Upper lobe of right lung (tissue), 1 donor: ENCODE measurements at regions not wholly inside any gene's neighbourhood (a gene's known extent, or its start where the extent isn't known, plus 50 kb on each side); places are given as distances from the start of the nearest gene placed in this dataset.
"Not testable (repeated sequence)": the region's sequence is repeated elsewhere in the genome, so short reads cannot be mapped to it uniquely, and the experiment has no call there.

Experiments used
- ATAC-seq: fragments of 200-7000 bp; cut with Tn5 transposase; one replicate; pipeline ENCODE4 v1.9.1; 2020; ENCODE audit warnings: mild to moderate bottlenecking, moderate library complexity
- DNase-seq: peaks from one replicate; pipeline ENCODE4 v3.0.0-alpha.2; 2020
- H3K27ac ChIP-seq: fragments of 200-600 bp; one replicate; pipeline ENCODE4 v1.8.0; 2022
- H3K27me3 ChIP-seq: fragments of 200-600 bp; one replicate; pipeline ENCODE4 v1.8.0; 2022; ENCODE audit warnings: mild to moderate bottlenecking
- H3K36me3 ChIP-seq: fragments of 200-600 bp; one replicate; pipeline ENCODE4 v1.8.0; 2022
- H3K4me1 ChIP-seq: fragments of 200-600 bp; one replicate; pipeline ENCODE4 v1.8.0; 2022
- H3K4me3 ChIP-seq: fragments of 200-600 bp; one replicate; pipeline ENCODE4 v1.8.0; 2022; ENCODE audit warnings: mild to moderate bottlenecking
- H3K9me3 ChIP-seq: fragments of 200-600 bp; one replicate; pipeline ENCODE4 v1.8.0; 2022
- intact Hi-C: fragments of 100-400 bp; cut with DNase I; formaldehyde crosslinking; loops from one replicate; pipeline ENCODE4 v1.11.0; 2022
- TF ChIP-seq, protein P1 (sequence below): fragments of 200-600 bp; IDR thresholded peaks from one replicate; pipeline ENCODE4 v1.8.0; 2022; ENCODE audit warnings: antibody characterized with exemption
- donor health status: DM: no; HTN: yes; CAD: no; lungs with severe emphysema.

DNA sequence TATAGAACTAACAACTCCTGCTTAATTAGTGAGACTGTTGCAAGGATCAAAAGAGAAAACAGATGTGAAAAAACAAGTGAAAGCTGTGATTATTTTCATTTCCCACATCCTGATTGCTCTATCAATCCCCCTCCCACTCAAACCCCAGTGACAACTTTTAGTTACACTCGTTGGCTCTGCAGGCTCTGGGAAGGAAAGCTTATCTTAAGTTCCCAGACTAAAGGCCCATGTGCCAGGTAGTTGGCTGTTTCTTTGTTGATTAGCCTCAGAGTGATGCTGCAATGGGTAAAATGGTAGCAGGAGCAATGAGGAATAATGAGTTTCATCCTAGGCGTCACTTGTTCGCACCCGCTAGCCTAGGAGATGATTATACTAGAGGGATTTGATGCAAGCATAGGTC lies 133.3 kb upstream of the IFNE start:
- intact Hi-C loops, result no loop called here
- H3K36me3 ChIP-seq, result no peaks in the 10 kb centered on the region
- no peak for DNase-seq

DNA sequence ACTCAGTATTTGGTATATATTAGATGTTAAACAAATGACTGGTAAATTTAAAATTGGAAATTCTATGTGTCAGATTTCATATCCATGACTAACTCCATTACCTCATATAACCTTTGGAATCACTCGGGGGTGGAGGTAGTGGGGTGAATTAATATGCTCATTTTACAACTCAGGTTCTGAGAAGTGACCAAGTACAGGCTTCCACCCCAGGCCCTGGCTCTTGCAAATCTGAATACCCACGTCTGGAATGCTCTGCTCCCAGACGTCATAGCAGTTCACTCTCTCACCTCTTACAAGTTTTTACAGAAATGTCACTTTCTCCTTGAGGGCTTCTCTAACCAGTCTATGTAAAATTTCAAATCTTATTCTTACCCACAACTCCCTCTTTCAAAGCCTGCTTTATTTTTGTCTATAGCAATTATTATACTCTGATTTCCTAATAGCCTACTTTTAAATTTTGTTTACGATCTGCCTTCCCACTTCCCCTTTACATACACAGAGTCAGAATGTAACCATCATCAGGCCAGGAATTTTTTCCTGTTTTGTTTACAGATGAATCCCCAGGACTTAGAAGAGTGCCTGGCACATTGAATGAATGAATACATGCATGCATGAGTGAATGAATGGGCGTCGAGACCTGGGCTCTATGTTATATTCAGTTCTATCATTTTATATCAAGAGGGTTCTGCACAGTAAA lies 134.1 kb upstream of the IFNE start:
- TF ChIP-seq, protein P1, sequence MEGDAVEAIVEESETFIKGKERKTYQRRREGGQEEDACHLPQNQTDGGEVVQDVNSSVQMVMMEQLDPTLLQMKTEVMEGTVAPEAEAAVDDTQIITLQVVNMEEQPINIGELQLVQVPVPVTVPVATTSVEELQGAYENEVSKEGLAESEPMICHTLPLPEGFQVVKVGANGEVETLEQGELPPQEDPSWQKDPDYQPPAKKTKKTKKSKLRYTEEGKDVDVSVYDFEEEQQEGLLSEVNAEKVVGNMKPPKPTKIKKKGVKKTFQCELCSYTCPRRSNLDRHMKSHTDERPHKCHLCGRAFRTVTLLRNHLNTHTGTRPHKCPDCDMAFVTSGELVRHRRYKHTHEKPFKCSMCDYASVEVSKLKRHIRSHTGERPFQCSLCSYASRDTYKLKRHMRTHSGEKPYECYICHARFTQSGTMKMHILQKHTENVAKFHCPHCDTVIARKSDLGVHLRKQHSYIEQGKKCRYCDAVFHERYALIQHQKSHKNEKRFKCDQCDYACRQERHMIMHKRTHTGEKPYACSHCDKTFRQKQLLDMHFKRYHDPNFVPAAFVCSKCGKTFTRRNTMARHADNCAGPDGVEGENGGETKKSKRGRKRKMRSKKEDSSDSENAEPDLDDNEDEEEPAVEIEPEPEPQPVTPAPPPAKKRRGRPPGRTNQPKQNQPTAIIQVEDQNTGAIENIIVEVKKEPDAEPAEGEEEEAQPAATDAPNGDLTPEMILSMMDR, result no peak
- intact Hi-C loops, result no loop called here

More for the DNA sequence above, 133.3 kb upstream of the IFNE start:
- peaks cover 11% of the 10 kb centered on the region for H3K27me3 ChIP-seq
- no peaks in the 10 kb centered on the region for H3K9me3 ChIP-seq
- no peaks in the 10 kb centered on the region for H3K4me1 ChIP-seq
- H3K4me3 ChIP-seq, result no peak overlapping the region
- H3K27ac ChIP-seq, result no peak overlapping the region
- ATAC-seq, result no peak
- TF ChIP-seq, protein P1, result no peak

DNA sequence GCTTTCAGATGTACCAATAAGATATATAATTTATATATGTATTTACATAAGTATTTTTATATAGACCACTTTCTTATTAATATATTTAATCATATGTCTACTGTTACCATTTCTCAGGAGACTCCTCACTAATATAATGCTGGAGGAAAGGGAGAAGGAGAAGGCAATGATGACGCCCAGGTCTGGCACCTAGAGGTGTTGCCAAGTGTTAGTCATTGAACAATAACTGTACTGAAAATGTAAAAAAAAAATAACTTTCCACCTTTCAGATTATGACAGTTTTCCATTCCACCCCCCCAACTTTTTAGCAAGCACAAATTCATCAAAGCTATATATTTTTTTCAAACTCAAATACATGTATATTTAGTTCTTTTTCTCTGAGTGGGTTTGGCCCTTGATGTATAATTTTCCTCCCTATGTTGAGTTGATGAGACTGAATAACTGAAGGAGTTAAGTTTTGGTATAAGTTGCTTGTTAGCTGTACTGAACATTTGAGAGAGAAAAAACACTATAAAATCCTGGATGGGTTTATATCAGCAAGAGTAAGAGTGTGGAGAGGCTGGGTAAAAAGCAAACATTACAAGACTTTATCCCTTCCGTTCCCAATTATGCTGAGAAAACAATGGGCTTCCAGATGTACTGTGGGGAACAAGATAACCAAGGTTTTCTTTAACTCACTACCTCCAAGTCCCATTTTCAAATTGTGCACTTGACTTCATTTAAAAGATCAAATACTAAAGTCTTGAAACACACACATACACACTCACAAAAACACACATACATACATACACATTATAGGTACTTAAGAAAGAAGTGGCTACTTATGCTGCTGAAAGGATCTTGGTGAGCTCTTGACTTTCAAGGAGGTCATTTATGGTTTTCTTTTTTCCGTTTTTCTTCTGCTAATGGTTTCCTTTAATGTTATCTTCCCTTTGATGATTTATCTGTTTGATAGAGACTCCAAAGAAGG lies 142.8 kb upstream of the IFNE start:
- H3K36me3 ChIP-seq, result no peaks in the 10 kb centered on the region
- TF ChIP-seq, protein P1, result no peak
- no peaks in the 10 kb centered on the region for H3K4me1 ChIP-seq
- no peaks in the 10 kb centered on the region for H3K9me3 ChIP-seq
- no peak overlapping the region for H3K4me3 ChIP-seq
- intact Hi-C loops, result no loop called here
- H3K27me3 ChIP-seq, result no peaks in the 10 kb centered on the region
- ATAC-seq (no peak), DNase-seq (no peak)
- H3K27ac ChIP-seq, result no peak overlapping the region

More for the DNA sequence above, 134.1 kb upstream of the IFNE start:
- ATAC-seq (no peak), DNase-seq (no peak)
- H3K4me3 ChIP-seq, result no peak overlapping the region
- H3K27me3 ChIP-seq, result peaks cover 11% of the 10 kb centered on the region
- H3K36me3 ChIP-seq, result no peaks in the 10 kb centered on the region
- H3K27ac ChIP-seq, result no peak overlapping the region
- H3K4me1 ChIP-seq, result no peaks in the 10 kb centered on the region
- H3K9me3 ChIP-seq, result no peaks in the 10 kb centered on the region

DNA sequence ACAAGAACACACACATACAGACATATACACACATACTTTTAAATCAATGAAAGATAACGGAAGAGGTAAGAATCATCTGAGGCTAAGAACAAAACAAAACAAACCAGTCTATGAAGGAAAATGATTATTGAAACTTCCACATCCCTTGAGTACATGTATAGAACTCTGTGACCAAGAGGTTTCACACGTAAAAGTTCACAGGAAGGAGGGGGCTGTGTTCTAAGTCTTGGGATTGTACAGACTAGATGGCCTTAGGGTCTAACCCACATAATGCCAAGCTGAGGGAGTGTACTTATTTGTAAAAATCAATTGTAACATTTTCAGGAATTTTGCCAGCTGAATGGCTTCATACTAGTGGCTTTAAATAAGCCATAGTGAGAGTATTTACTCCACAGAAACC lies 144.4 kb upstream of the IFNE start:
- intact Hi-C loops, result no loop called here
- Histone ChIP-seq H3K4me3 (no peak overlapping the region), H3K36me3 (no peaks in the 10 kb centered on the region), H3K27ac (no peak overlapping the region), H3K9me3 (no peaks in the 10 kb centered on the region), H3K4me1 (no peaks in the 10 kb centered on the region), H3K27me3 (no peaks in the 10 kb centered on the region)
- DNase-seq (no peak), ATAC-seq (no peak)
- TF ChIP-seq, protein P1, result no peak

DNA sequence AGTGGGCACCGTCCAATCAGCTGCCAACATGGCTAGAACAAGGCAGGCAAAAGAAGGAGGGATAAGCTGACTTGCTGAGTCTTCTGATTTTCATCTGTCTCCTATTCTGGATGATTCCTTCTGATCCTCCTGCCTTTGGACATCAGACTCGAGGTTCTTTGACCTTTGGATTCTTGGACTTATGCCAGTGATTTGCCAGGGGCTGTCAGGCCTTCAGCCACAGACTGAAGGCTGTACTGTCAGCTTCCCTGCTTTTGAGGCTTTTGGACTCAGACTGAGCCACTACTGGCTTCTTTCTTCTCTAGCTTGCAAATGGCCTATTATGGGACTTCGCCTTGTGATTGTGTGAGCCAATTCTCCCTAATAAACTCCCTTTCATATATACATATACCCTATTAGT lies 146.8 kb upstream of the IFNE start:
- ATAC-seq, H3K4me3 ChIP-seq, H3K27ac ChIP-seq, intact Hi-C loops, H3K9me3 ChIP-seq, H3K4me1 ChIP-seq, H3K36me3 ChIP-seq, H3K27me3 ChIP-seq, DNase-seq: not testable (repeated sequence)

DNA sequence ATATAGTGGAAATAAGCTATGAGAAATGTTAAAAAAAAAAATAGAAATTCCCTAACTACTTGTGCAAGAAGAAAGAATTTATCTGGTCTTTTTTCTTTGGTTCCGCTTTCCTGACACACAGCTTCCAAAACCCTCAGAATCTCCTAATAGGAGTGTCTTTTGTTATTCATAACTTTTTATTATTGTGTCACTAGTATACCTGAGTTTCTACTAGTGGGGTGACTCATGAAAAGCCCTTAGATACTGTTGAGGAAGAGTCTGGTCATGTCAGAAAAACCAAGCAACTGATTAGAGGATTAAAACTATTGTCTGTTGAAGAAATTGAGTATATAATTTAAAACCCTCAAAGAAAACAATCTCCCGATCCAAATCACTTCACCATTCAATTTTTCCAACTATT lies 152.8 kb upstream of the IFNE start:
- ATAC-seq (no peak), DNase-seq (no peak)
- Histone ChIP-seq H3K27ac (no peak overlapping the region), H3K36me3 (no peaks in the 10 kb centered on the region), H3K9me3 (no peaks in the 10 kb centered on the region), H3K27me3 (no peaks in the 10 kb centered on the region), H3K4me3 (no peak overlapping the region), H3K4me1 (no peaks in the 10 kb centered on the region)
- TF ChIP-seq, protein P1, result no peak
- intact Hi-C loops, result no loop called here
